ENCODE measurements at regions not wholly inside any gene's neighbourhood (a gene's known extent, or its start where the extent isn't known, plus 50 kb on each side); places are given as distances from the start of the nearest gene placed in this dataset.

DNA sequence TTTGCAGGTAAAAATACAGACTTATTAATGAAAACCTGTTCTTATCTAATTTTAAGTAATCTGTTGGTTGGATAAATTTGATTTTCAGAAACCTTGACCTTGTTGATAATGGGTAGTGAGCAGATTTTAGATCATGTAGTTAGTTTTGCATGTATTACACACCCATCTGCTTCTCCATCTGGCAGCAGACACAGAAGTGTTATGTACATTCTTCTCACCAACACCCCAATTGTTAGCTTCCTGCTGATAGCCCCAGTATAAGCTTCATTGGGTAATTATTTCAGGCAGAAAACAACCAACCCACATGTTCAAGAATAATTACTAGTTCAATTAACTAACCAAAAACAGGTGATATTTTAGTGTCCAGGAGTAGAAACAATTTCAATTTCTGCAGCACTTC, 1740.5 kb upstream of the AGA start:
- Histone ChIP-seq H3K27ac (ENCODE audit: low read depth, low read length) (no peak overlapping the region), H3K9me3 (ENCODE audit: control insufficient read depth, insufficient read depth, low read length) (no peaks in the 10 kb centered on the region), H3K27me3 (ENCODE audit: control insufficient read depth, insufficient read depth, low read length) (no peaks in the 10 kb centered on the region), H3K9ac (ENCODE audit: low read depth, low read length) (no peak overlapping the region), H3K4me3 (ENCODE audit: low read depth, low read length) (no peak overlapping the region), H3K4me1 (ENCODE audit: control insufficient read depth, insufficient read depth, low read length) (peaks cover 10% of the 10 kb centered on the region), H3K36me3 (ENCODE audit: control insufficient read depth, insufficient read depth, low read length) (no peaks in the 10 kb centered on the region)

DNA sequence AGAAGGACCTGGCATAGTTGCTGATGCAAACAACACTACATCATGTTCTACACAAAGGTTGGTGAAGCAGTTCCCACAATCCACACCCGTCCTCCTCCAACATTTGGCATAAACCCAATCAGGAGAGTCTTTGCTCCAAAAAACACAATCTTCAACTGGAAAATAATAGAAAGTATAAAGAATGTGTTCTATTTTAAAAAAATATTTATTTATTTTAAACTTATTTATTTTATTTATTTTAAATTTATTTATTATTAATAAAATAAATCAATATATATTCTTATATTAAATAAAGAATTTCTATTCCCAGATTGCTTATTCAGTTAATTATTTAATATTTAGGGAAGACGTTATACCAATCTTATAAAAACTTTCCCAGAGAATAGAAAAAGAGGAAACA, 1753.7 kb upstream of the AGA start:
- H3K36me3 ChIP-seq (ENCODE audit: control insufficient read depth, insufficient read depth, low read length), result no peaks in the 10 kb centered on the region
- no peaks in the 10 kb centered on the region for H3K9me3 ChIP-seq (ENCODE audit: control insufficient read depth, insufficient read depth, low read length)
- H3K9ac ChIP-seq (ENCODE audit: low read depth, low read length), result no peak overlapping the region
- H3K27me3 ChIP-seq (ENCODE audit: control insufficient read depth, insufficient read depth, low read length), result no peaks in the 10 kb centered on the region
- H3K4me1 ChIP-seq (ENCODE audit: control insufficient read depth, insufficient read depth, low read length), result peaks cover 11% of the 10 kb centered on the region
- no peak overlapping the region for H3K4me3 ChIP-seq (ENCODE audit: low read depth, low read length)
- H3K27ac ChIP-seq (ENCODE audit: low read depth, low read length), result no peak overlapping the region

DNA sequence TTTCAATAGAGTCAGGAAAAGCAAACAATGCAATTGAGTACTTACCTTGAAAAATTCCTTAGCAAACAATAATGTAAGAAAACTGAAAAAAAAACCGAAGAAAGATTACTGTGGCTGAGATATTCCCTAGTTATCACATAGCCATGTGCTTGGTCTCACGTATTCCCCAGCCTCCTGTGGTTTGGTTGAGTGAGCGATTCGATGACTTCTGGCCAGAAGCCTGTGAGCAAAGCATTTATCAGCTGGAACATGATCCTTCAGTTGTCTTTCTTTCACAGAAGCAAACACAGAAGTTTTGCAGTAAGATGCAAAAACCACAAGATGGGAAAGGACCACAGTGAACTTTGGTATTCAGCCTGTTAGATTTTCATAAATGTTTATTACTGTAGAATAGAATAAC, 1754.3 kb upstream of the AGA start:
- Histone ChIP-seq H3K9ac (ENCODE audit: low read depth, low read length) (no peak overlapping the region; the same call in 1 of the 2 replicates), H3K36me3 (ENCODE audit: control insufficient read depth, insufficient read depth, low read length) (no peaks in the 10 kb centered on the region), H3K9me3 (ENCODE audit: control insufficient read depth, insufficient read depth, low read length) (no peaks in the 10 kb centered on the region), H3K27me3 (ENCODE audit: control insufficient read depth, insufficient read depth, low read length) (no peaks in the 10 kb centered on the region), H3K4me1 (ENCODE audit: control insufficient read depth, insufficient read depth, low read length) (peaks cover 11% of the 10 kb centered on the region), H3K27ac (ENCODE audit: low read depth, low read length) (no peak overlapping the region), H3K4me3 (ENCODE audit: low read depth, low read length) (no peak overlapping the region)

DNA sequence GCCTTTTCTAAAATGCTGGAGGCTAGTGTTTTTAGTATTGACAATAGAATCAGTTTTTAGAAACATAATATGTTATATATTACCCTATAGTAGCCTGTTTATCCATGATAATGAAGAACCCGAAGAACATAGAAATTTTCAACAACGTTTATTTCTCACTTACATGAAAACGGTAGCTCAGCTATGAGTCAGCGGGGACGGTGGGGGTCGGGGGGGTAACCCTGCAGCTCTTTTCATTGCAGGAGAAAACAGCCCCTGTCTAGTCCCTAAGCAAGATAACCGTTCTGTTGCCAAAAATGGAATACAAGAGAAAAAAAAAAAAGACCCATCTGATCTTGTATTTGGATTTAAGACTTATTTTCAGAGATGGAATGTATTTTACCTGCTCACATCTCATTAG, 1758.4 kb upstream of the AGA start:
- Histone ChIP-seq H3K4me1 (ENCODE audit: control insufficient read depth, insufficient read depth, low read length) (peaks cover 11% of the 10 kb centered on the region), H3K27me3 (ENCODE audit: control insufficient read depth, insufficient read depth, low read length) (no peaks in the 10 kb centered on the region), H3K4me3 (ENCODE audit: low read depth, low read length) (no peak overlapping the region), H3K27ac (ENCODE audit: low read depth, low read length) (no peak overlapping the region), H3K36me3 (ENCODE audit: control insufficient read depth, insufficient read depth, low read length) (no peaks in the 10 kb centered on the region), H3K9me3 (ENCODE audit: control insufficient read depth, insufficient read depth, low read length) (no peaks in the 10 kb centered on the region), H3K9ac (ENCODE audit: low read depth, low read length) (no peak overlapping the region)

DNA sequence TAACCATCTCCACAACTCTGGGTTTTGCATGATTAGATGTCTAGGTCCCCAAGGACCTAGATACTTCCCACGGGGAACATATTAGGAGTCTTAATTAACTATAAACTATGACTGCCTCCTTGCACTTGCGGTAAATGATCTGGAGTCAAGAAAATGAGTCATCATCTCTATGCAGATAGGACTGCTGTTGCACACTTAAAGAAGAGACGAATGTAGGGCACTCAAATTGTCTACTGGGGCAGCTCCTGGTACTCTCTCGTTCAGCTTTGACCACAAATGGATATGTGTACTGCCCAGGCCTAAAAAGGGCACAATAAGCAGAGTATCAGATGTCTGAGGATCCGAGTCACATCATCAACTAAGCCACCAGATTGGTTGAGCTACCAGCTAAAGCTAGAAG, 1783.4 kb upstream of the AGA start:
- Histone ChIP-seq H3K9me3 (ENCODE audit: control insufficient read depth, insufficient read depth, low read length) (no peaks in the 10 kb centered on the region), H3K27me3 (ENCODE audit: control insufficient read depth, insufficient read depth, low read length) (no peaks in the 10 kb centered on the region), H3K4me1 (ENCODE audit: control insufficient read depth, insufficient read depth, low read length) (no peaks in the 10 kb centered on the region), H3K9ac (ENCODE audit: low read depth, low read length) (no peak overlapping the region), H3K36me3 (ENCODE audit: control insufficient read depth, insufficient read depth, low read length) (no peaks in the 10 kb centered on the region; the same call in 1 of the 2 replicates), H3K4me3 (ENCODE audit: low read depth, low read length) (no peak overlapping the region), H3K27ac (ENCODE audit: low read depth, low read length) (no peak overlapping the region)

DNA sequence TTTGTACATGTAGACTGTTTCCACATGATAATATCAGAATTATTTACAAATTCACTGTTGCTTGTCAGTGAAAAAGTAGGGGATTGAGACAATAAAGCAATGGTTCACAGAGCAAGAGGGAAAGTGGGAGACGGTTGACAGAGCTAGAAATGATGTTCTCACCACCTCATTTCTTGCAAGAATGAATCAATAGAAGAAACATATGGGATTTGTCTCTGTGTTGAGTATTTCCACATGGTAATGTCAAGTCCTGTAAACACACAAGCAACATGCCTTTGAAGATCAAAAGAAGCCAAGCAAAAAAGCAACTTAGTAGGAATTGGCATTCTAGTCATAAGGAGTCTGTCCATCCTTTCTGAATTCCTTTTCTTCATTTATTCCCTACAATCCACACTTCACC, 1806.6 kb upstream of the AGA start:
- Histone ChIP-seq H3K36me3 (ENCODE audit: control insufficient read depth, insufficient read depth, low read length) (no peaks in the 10 kb centered on the region), H3K4me1 (ENCODE audit: control insufficient read depth, insufficient read depth, low read length) (peaks cover 7% of the 10 kb centered on the region; the same call in 1 of the 2 replicates), H3K27ac (ENCODE audit: low read depth, low read length) (no peak overlapping the region), H3K4me3 (ENCODE audit: low read depth, low read length) (no peak overlapping the region), H3K9me3 (ENCODE audit: control insufficient read depth, insufficient read depth, low read length) (no peaks in the 10 kb centered on the region), H3K9ac (ENCODE audit: low read depth, low read length) (no peak overlapping the region), H3K27me3 (ENCODE audit: control insufficient read depth, insufficient read depth, low read length) (no peaks in the 10 kb centered on the region)

DNA sequence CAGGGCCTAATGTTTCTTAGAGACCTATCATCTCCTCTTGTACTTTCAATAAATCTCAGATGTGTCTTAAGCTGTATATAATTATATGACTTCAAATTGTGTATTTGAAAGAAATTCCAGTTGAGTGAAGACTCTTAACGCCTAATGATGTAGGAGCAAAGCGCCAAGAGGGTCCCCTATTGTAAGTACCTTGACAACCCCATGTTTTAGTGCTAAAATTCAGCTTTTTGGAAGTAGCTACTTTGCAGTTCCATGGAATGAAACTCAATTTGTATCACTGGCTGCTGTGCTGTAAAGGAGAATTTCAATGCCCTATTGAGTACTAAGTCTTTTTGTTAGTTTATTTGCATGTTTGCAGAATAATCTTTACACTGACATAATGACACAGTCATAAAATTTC, 1826.6 kb upstream of the AGA start:
- no peaks in the 10 kb centered on the region for H3K36me3 ChIP-seq (ENCODE audit: control insufficient read depth, insufficient read depth, low read length)
- H3K27ac ChIP-seq (ENCODE audit: low read depth, low read length), result no peak overlapping the region
- no peak overlapping the region for H3K9ac ChIP-seq (ENCODE audit: low read depth, low read length)
- no peak overlapping the region for H3K4me3 ChIP-seq (ENCODE audit: low read depth, low read length)
- H3K27me3 ChIP-seq (ENCODE audit: control insufficient read depth, insufficient read depth, low read length), result no peaks in the 10 kb centered on the region
- no peaks in the 10 kb centered on the region for H3K4me1 ChIP-seq (ENCODE audit: control insufficient read depth, insufficient read depth, low read length)
- 0 out of 2 replicates have a peak, but pooled peaks cover 4% of the 10 kb centered on the region for H3K9me3 ChIP-seq (ENCODE audit: control insufficient read depth, insufficient read depth, low read length)

DNA sequence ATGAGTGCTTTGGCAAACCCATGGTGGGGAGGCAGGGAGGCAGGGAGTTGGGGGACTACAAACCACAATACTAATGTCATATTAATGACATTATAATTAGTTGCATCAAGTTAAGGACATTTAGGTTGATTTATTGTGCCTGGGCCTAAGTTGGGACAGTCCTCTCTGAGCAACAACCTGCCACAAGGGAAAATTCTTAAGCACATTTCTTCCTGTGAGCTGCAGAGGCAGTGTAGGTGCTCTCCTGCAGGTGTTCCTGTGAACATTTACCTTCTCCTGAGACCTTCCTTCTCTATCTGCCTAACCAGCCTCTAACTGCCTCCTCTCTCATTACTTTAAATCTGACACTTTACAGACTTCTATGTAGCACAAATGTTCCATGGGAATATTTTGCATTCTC, 1830.0 kb upstream of the AGA start:
- Histone ChIP-seq H3K27ac (ENCODE audit: low read depth, low read length) (no peak overlapping the region), H3K4me3 (ENCODE audit: low read depth, low read length) (no peak overlapping the region), H3K4me1 (ENCODE audit: control insufficient read depth, insufficient read depth, low read length) (0 out of 2 replicates have a peak, but pooled peaks cover 5% of the 10 kb centered on the region), H3K27me3 (ENCODE audit: control insufficient read depth, insufficient read depth, low read length) (no peaks in the 10 kb centered on the region), H3K9me3 (ENCODE audit: control insufficient read depth, insufficient read depth, low read length) (no peaks in the 10 kb centered on the region), H3K36me3 (ENCODE audit: control insufficient read depth, insufficient read depth, low read length) (no peaks in the 10 kb centered on the region), H3K9ac (ENCODE audit: low read depth, low read length) (no peak overlapping the region)

DNA sequence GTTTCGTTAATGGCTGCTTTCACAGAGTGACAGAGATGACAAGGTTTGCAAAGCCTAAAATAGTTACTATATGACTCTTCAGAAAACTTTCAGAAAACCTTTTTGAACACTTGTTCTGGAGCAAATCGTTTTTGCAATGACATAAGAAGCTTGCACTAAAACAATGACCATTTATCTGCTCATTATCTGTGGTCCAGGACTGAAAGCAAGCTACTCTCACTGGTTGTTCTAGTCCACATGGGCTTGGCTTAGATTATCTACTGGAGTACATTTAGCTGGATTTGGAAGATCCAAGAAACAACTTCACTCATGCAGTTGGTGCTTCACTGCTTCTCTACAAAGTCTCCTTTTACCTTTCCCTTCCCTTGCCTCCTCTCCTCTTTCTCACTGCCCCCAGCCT, 1836.4 kb upstream of the AGA start:
- Histone ChIP-seq H3K27ac (ENCODE audit: low read depth, low read length) (no peak overlapping the region), H3K4me3 (ENCODE audit: low read depth, low read length) (no peak overlapping the region), H3K9ac (ENCODE audit: low read depth, low read length) (no peak overlapping the region), H3K4me1 (ENCODE audit: control insufficient read depth, insufficient read depth, low read length) (peaks cover 21% of the 10 kb centered on the region; the same call in 1 of the 2 replicates), H3K36me3 (ENCODE audit: control insufficient read depth, insufficient read depth, low read length) (no peaks in the 10 kb centered on the region), H3K27me3 (ENCODE audit: control insufficient read depth, insufficient read depth, low read length) (no peaks in the 10 kb centered on the region), H3K9me3 (ENCODE audit: control insufficient read depth, insufficient read depth, low read length) (no peaks in the 10 kb centered on the region)

DNA sequence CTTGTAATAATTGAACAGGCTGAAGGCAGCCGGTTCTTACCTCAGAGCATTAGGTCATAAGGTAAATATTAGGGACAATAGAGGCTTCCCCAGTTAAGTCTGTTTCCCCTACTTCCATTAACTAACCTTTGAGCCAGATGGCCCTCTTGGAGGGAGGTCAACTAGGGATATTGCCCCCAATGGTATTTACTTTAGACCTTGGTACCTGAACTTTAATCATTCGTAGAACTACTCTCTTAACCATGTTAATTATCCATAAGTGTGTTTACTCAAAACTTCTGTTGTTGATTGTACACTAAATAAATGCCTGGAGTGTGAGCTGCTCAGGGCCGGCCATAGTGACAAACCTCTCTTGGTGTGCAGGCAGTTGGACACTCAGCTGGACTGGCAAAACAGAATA, 1843.5 kb upstream of the AGA start:
- H3K4me1 ChIP-seq (ENCODE audit: control insufficient read depth, insufficient read depth, low read length), result peaks cover 16% of the 10 kb centered on the region; the same call in 1 of the 2 replicates
- no peak overlapping the region for H3K4me3 ChIP-seq (ENCODE audit: low read depth, low read length)
- no peaks in the 10 kb centered on the region for H3K27me3 ChIP-seq (ENCODE audit: control insufficient read depth, insufficient read depth, low read length)

DNA sequence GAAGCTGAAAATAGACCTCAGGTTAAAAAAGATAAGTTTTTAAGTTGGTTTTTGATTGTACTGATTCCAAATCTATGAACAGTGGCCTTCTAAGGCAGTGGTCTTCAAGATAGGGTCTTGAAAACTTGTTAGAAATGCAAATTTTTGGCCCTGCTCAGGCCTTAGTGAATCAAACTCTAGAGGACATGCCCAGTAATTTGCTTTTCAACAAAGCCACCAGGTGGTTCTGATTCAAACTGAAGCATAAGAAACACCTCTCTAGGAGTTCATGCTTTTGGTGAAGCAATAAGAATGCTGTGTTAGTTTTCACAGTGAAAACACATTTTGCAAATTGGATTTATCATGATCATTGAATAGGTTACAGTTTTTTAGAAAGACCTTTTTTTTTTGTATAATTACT, 1849.4 kb upstream of the AGA start:
- H3K9ac ChIP-seq (ENCODE audit: low read depth, low read length), result no peak overlapping the region
- H3K27me3 ChIP-seq (ENCODE audit: control insufficient read depth, insufficient read depth, low read length), result no peaks in the 10 kb centered on the region
- no peak overlapping the region for H3K4me3 ChIP-seq (ENCODE audit: low read depth, low read length)
- no peak overlapping the region for H3K27ac ChIP-seq (ENCODE audit: low read depth, low read length)
- no peaks in the 10 kb centered on the region for H3K36me3 ChIP-seq (ENCODE audit: control insufficient read depth, insufficient read depth, low read length)
- peaks cover 18% of the 10 kb centered on the region for H3K4me1 ChIP-seq (ENCODE audit: control insufficient read depth, insufficient read depth, low read length)
- peaks cover 5% of the 10 kb centered on the region for H3K9me3 ChIP-seq (ENCODE audit: control insufficient read depth, insufficient read depth, low read length)

More for the DNA sequence above, 1843.5 kb upstream of the AGA start:
- Histone ChIP-seq H3K27ac (ENCODE audit: low read depth, low read length) (no peak overlapping the region), H3K9ac (ENCODE audit: low read depth, low read length) (no peak overlapping the region), H3K36me3 (ENCODE audit: control insufficient read depth, insufficient read depth, low read length) (no peaks in the 10 kb centered on the region), H3K9me3 (ENCODE audit: control insufficient read depth, insufficient read depth, low read length) (no peaks in the 10 kb centered on the region)

DNA sequence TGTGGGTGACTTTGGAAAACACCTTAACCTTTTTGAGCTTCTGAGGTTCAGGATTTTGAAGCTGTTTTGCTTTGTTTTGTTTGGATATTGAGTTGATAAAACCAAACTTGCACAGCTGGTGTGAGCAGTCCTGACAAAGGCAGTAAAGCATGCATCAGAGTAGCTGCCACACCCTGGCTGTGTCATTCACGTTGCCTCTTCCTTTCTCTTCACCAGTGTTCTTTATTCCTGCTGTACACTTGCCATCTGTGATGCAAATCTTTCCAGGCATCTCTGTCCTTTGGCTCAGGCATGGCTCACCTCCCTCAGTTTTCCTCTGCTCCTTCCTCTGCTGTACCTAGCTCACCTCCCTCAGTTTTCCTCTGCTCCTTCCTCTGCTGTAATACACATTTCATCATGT, 1850.2 kb upstream of the AGA start:
- no peaks in the 10 kb centered on the region for H3K27me3 ChIP-seq (ENCODE audit: control insufficient read depth, insufficient read depth, low read length)
- no peak overlapping the region for H3K27ac ChIP-seq (ENCODE audit: low read depth, low read length)
- H3K36me3 ChIP-seq (ENCODE audit: control insufficient read depth, insufficient read depth, low read length), result no peaks in the 10 kb centered on the region
- no peak overlapping the region for H3K9ac ChIP-seq (ENCODE audit: low read depth, low read length)
- H3K4me3 ChIP-seq (ENCODE audit: low read depth, low read length), result no peak overlapping the region
- H3K4me1 ChIP-seq (ENCODE audit: control insufficient read depth, insufficient read depth, low read length), result peaks cover 18% of the 10 kb centered on the region
- H3K9me3 ChIP-seq (ENCODE audit: control insufficient read depth, insufficient read depth, low read length), result peaks cover 9% of the 10 kb centered on the region
